ENCODE measurements at regions not wholly inside any gene's neighbourhood (a gene's known extent, or its start where the extent isn't known, plus 50 kb on each side); places are given as distances from the start of the nearest gene placed in this dataset.
"Not testable (repeated sequence)": the region's sequence is repeated elsewhere in the genome, so short reads cannot be mapped to it uniquely, and the experiment has no call there.

DNA sequence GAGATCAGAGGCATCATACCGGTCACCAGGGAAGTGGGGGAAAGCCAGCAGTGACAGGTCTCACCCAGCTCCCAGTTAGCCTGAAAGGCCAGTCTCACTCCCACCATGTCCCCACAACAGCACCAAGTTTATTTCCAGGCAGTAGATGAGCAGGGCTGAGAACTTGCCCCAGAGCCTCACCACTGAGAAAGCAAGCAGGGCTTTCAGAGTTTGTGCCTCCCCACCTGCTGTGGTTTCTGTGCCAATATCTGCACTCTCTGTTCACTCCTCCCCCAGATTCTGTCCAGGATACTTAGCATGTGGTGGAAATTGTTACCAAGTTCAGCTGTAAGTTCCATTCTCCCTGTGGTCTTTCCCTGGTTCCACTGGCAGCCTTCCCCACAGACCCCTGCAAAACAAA is 255.0 kb upstream of the HTR1E start:
- Histone ChIP-seq H3K4me2 (peak overlapping the region; percentile 73), H2AFZ (ENCODE audit: low read depth) (peak overlapping the region; percentile 47), H3K9ac (peak overlapping the region; percentile 23; the same call in 1 of the 2 replicates)

GRCh38 chr6:86681140-86681539 is 256.2 kb upstream of the HTR1E start:
- peak overlapping the region; percentile 93 for H3K27ac ChIP-seq
- H4K20me1 ChIP-seq (ENCODE audit: insufficient read depth); H3K27me3 ChIP-seq (ENCODE audit: insufficient read depth, low read depth); H3K79me2 ChIP-seq (ENCODE audit: insufficient read depth, low read depth); H3K36me3 ChIP-seq (ENCODE audit: insufficient read depth); H3K9ac ChIP-seq; H3K4me3 ChIP-seq (IDR thresholded peaks at IDR 0.05; ENCODE audit: insufficient read depth, low read depth, low read length): not testable (repeated sequence)
- H2AFZ ChIP-seq (ENCODE audit: low read depth), result peak overlapping the region; percentile 47; the same call in 1 of the 2 replicates
- peak overlapping the region; percentile 73 for H3K4me2 ChIP-seq
- peaks cover 35% of the 10 kb centered on the region for H3K4me1 ChIP-seq (ENCODE audit: low read depth, poor library complexity, severe bottlenecking)

More for the DNA sequence above, 255.0 kb upstream of the HTR1E start:
- Histone ChIP-seq H4K20me1 (ENCODE audit: insufficient read depth) (no peaks in the 10 kb centered on the region), H3K4me3 (IDR thresholded peaks at IDR 0.05; ENCODE audit: insufficient read depth, low read depth, low read length) (no peak overlapping the region), H3K4me1 (ENCODE audit: low read depth, poor library complexity, severe bottlenecking) (peaks cover 35% of the 10 kb centered on the region), H3K27ac (peak overlapping the region; percentile 93), H3K36me3 (ENCODE audit: insufficient read depth) (no peaks in the 10 kb centered on the region), H3K27me3 (ENCODE audit: insufficient read depth, low read depth) (no peaks in the 10 kb centered on the region), H3K79me2 (ENCODE audit: insufficient read depth, low read depth) (no peaks in the 10 kb centered on the region)
- TF ChIP-seq CTCF (conservative IDR thresholded peaks at IDR 0.05; ENCODE audit: low read depth, low read length), result no peak

GRCh38 chr6:86672125-86672524 is 265.2 kb upstream of the HTR1E start:
- H3K4me1 ChIP-seq (ENCODE audit: low read depth, poor library complexity, severe bottlenecking); H3K79me2 ChIP-seq (ENCODE audit: insufficient read depth, low read depth); H3K36me3 ChIP-seq (ENCODE audit: insufficient read depth); H3K4me2 ChIP-seq; H3K4me3 ChIP-seq (IDR thresholded peaks at IDR 0.05; ENCODE audit: insufficient read depth, low read depth, low read length); H3K27ac ChIP-seq; H3K9ac ChIP-seq; H4K20me1 ChIP-seq (ENCODE audit: insufficient read depth); H3K27me3 ChIP-seq (ENCODE audit: insufficient read depth, low read depth); H2AFZ ChIP-seq (ENCODE audit: low read depth): not testable (repeated sequence)

- no peaks in the 10 kb centered on the region for H4K20me1 ChIP-seq (ENCODE audit: insufficient read depth)
- no peak overlapping the region for H3K4me2 ChIP-seq
- H3K27ac ChIP-seq, result no peak overlapping the region
- no peak overlapping the region for H2AFZ ChIP-seq (ENCODE audit: low read depth)
- H3K27me3 ChIP-seq (ENCODE audit: insufficient read depth, low read depth), result no peaks in the 10 kb centered on the region
- no peaks in the 10 kb centered on the region for H3K4me1 ChIP-seq (ENCODE audit: low read depth, poor library complexity, severe bottlenecking)
- no peaks in the 10 kb centered on the region for H3K36me3 ChIP-seq (ENCODE audit: insufficient read depth)
- H3K4me3 ChIP-seq (IDR thresholded peaks at IDR 0.05; ENCODE audit: insufficient read depth, low read depth, low read length), result no peak overlapping the region
- TF ChIP-seq CTCF (conservative IDR thresholded peaks at IDR 0.05; ENCODE audit: low read depth, low read length), result no peak
- no peak overlapping the region for H3K9ac ChIP-seq
- H3K79me2 ChIP-seq (ENCODE audit: insufficient read depth, low read depth), result no peaks in the 10 kb centered on the region
Measured at GRCh38 chr6:86657192-86657591, 280.1 kb upstream of the HTR1E start.

- Histone ChIP-seq H3K27ac (no peak overlapping the region), H3K4me3 (IDR thresholded peaks at IDR 0.05; ENCODE audit: insufficient read depth, low read depth, low read length) (no peak overlapping the region), H3K36me3 (ENCODE audit: insufficient read depth) (no peaks in the 10 kb centered on the region), H3K4me1 (ENCODE audit: low read depth, poor library complexity, severe bottlenecking) (no peaks in the 10 kb centered on the region), H4K20me1 (ENCODE audit: insufficient read depth) (no peaks in the 10 kb centered on the region), H3K79me2 (ENCODE audit: insufficient read depth, low read depth) (no peaks in the 10 kb centered on the region), H3K27me3 (ENCODE audit: insufficient read depth, low read depth) (no peaks in the 10 kb centered on the region), H3K4me2 (no peak overlapping the region), H3K9ac (no peak overlapping the region), H2AFZ (ENCODE audit: low read depth) (no peak overlapping the region)
- TF ChIP-seq CTCF (conservative IDR thresholded peaks at IDR 0.05; ENCODE audit: low read depth, low read length), result no peak
Measured at GRCh38 chr6:86629123-86629522, 308.2 kb upstream of the HTR1E start.

All from KMS-11 (cell line).